ENCODE measurements at regions not wholly inside any gene's neighbourhood (a gene's known extent, or its start where the extent isn't known, plus 50 kb on each side); places are given as distances from the start of the nearest gene placed in this dataset.

DNA sequence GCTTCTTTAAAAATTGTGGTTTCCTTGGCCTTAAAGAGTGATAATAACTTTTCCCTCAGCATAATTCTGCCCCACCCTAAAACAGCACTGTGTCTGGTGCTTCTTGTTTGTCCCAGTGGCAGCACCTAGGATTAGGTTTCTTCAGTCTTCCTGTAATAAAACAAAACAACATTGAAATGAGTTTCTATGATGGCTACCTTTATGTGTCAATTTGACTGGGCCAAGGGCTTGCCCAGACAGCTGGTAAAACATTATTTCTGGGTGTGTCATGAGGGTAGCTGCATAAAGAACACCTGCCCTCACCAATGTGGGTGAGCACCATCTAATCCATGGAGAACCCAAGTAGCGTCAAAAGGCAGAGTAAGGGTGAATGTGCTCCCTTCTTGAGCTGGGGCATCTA, 117.8 kb downstream of the QRSL1 start:
- DNase-seq (ENCODE audit: low spot score): no peak

DNA sequence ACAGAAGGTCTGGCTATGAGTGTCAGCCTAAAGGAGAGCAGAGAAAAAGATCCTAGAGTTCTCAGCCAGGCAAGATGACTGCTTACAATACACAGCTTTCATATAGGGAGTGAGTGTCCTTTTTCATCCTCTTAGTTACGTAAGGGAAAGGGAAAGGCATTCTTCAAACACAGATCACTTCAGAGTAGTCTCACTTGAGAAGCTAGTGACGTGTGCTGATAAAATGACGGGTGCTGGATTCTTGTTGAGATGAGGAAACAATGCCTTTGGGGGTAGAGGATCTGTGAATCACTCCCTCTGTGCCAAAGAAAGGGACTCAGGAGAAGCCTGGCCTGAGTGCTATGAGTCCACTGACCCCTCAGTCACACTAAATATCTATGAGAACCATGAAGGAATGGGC, 117.3 kb downstream of the QRSL1 start:
- peak; percentile 50 for DNase-seq (ENCODE audit: low spot score)

DNA sequence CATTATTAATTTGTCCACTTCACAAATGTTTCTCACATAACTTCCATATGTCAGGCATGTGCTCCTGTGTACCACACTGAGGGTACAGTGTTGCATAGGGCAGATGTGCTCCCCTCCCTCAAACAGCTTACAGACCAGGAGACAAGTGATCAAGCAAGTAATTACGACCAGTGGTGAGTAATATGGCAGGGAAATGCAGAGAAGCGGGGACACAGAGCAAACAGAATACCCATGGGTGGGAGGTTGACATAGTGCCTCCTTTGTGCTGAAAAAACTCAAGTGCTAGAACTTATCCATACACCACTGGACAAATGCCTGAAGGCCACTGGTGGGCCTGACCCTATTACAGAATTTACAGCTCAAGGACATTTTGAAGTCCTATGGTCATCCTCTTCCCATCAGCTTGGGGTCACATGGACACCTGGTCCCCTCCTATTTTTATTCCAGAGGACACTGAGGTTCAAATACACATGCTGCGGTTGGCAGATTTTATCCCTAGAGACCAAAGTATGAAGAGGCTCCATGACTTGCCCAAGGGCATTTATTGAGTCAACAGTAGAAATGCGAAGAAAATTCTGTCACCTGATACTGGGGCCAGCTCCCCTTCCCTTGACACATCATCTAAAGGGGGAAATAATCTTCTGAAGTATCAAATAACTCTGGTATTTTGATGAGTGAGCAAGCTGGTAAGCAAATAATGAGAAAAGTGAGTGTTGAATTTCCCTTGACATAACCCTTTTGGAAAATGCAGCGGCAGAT, 116.6 kb downstream of the QRSL1 start:
- DNase-seq (ENCODE audit: low spot score): no peak

DNA sequence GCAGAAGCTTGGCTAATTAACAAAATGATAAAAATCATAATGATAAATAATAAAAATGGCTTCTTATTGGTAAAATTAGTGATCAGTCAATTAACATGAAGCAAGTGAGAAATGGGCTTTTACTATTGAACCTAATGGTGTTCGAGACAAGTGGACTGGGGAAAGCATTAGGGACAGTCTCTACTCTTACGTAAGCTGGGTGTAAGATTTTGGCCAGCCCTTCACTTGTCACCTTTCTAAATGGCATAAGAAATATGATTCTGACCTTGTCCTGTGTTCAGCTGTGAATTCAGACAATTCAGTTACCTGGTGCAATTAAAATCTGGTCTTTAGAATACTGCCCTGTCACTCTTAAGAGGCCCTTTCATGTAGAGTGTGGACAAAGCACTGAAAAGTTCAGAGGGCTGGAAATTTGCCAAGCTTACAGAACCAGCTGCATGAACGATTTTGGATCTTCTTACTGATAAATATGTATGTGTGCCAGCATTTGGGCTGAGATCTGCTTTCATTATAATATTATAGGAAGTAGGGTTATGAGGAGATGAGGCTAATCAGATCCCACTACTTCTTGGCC, 115.9 kb downstream of the QRSL1 start:
- no peak for DNase-seq (ENCODE audit: low spot score)

DNA sequence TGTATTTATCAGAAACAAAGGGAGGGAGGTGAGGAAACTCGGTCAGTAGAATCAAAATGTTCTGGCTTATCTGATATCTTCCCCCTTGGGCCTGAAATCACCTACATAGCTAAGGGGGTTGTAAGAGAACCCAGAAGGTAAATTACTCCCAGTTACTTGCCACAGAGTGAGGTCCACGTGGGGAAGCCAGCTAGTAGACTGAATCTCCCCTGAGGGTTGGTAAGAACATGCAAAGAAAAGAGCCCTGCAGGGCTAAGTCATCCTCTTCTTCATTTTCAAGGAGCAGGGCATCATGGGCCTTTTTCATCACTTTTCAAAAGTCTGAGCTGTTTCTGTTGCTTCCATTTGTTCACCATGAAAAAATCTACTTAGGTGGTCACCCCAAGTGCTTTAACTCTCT, 115.4 kb downstream of the QRSL1 start:
- DNase-seq (ENCODE audit: low spot score): no peak

DNA sequence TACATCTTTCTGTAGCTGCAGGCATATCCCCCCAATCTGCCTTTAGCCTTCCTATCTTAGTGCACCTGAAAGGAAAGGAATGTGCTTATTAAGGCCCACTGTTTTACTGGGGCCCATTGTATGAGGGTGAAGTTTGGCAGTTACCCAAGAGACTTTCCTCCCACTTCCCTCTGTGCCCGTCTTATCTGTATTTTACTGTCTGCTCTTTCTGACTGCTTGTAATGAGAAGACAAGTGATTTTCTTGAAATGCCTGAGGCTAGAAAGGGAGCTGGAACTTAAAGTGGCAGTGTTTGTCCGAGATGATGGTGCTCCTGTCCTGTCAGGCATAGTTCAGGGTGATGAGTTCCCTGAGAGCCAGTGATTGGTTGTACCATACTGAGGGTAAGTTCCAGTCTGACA, 114.7 kb downstream of the QRSL1 start:
- peak; percentile 58 for DNase-seq (ENCODE audit: low spot score)

DNA sequence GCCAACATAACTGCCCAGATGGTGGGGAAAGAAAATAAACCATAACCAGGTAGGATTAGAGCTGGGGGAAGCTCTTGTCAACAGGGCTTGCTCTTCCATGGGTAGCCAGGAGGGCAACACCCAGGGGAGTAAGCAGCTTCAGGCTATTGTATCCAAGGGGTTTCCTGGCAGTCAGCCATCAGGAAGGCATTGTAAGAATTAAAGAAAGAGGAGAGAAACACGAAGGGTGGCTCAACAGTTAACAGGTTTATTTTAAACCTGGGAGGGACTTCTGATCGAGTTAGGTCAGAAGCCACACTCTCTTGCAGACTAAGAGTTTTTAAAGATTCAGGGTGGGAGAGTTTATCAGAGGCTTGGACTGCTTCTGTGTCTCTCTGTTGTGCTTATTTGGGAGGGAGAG, 114.2 kb downstream of the QRSL1 start:
- peak; percentile 74 for DNase-seq (ENCODE audit: low spot score)

DNA sequence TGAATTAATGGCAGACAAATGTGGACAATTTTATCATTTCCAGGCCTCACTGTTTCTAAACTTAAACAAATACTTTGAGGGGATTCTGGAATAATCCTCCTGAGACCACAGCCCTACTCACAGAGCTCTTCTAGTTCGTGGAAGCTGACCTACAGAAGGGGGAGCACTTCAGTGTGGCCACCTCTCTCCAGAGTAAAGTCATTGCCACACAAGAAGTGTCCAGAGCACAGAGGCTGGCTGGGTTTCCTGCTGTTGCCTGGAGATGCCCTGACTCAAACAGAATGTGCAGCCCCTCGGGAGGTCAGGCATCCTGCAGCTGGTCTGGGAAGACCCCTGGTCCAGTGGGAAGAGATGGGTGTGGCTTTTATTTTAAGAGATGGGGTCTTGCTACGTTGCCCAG, 110.9 kb downstream of the QRSL1 start:
- no peak for DNase-seq (ENCODE audit: low spot score)

DNA sequence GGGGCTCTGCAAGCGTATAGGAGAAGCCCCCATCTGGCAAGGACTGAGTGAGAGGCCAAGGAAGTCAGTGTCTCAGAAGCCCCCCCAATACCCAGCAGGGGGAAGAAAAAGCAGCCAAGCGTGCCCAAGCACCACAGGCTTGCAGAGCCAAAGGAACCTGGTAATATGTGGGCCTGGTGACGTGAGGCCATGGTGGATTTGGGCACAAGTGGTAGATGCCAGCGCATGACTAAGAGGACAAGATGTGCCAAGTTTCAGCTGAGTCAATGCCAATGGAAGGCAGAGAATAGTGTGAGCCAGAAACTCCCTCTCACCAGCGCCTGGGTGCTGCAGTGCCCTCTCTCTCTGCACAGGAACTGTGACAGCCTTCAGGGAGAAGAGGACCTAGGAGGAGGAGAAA, 110.0 kb downstream of the QRSL1 start:
- no peak for DNase-seq (ENCODE audit: low spot score)

DNA sequence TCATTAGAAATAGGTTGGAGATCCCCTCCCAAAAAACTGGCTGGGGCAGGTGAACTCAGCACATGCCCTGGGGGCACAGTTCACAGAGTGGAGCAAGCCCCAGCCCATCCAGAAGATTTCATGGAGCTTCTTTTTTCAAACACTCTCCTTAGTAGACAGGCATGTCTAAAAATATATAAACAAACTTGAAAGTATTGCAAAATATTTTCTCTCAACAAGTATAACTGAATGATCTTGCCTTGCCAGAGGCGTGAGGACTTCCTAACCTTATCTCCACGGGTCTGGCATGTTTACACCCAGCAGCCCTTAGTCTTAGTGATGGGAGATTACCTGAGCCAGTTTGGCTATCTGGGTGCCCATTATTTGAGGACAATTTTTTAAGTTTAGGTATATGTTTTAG, 107.1 kb downstream of the QRSL1 start:
- DNase-seq (ENCODE audit: low spot score): no peak

DNA sequence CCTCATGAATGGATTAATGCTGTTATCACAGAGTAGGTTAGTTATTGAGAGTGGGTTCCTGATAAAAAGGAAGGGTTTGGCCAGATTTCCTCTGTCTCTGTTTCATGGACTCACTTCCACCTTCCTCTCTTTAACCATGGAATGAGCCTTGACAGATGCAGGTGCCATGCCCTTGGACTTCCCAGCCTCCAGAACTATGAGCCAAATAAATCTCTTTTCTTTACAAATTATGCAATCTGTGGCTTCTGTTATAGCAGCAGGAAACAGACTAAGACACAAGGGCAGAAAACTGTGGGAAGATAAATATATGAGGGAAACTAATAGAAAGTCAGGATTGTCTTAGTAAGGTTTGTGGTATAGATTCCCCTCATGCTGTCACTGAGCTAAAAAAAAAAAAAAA, 106.5 kb downstream of the QRSL1 start:
- DNase-seq (ENCODE audit: low spot score): no peak

DNA sequence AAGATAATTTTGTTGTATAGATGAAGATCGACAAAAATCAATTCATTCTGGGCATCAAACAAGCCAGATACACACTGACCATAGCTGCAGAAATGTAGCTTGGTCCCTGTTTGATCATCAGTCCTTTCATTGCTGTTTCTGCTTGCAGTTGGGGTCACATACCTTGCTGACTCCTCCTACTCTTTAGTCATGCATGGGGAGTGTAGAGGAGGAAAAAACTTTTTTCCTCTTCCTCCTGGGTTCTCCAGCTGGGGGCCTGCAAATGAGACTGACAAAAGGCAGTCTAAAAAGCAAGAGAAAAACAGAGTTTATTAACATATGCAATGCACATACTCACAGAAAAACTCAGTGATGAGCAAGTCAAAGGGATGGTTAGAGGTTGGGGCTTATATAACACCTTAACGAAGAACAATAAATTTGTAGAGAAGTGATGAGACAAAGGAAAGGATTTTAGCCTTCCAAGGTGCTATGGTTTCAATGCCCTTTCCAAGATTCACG, 105.8 kb downstream of the QRSL1 start:
- no peak for DNase-seq (ENCODE audit: low spot score)

DNA sequence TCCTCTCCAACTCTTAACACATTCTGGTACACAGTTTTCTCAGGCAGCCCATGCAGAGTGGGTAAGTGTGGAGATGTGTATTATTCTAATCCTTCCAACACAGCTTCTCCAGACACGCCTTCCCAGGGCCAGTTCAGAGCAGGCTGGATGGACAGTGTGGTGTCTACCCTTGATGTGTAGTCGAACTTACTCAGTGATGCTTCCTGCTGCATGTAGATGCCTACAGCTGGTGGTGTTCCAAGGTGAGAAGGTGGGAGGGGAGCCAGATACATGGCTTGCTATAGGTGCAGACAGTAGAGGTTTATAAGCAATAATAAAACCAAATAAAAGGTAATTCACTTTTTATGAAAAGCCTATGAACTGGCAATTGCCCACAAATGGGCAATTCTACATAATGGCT, 104.0 kb downstream of the QRSL1 start:
- no peak for DNase-seq (ENCODE audit: low spot score)

DNA sequence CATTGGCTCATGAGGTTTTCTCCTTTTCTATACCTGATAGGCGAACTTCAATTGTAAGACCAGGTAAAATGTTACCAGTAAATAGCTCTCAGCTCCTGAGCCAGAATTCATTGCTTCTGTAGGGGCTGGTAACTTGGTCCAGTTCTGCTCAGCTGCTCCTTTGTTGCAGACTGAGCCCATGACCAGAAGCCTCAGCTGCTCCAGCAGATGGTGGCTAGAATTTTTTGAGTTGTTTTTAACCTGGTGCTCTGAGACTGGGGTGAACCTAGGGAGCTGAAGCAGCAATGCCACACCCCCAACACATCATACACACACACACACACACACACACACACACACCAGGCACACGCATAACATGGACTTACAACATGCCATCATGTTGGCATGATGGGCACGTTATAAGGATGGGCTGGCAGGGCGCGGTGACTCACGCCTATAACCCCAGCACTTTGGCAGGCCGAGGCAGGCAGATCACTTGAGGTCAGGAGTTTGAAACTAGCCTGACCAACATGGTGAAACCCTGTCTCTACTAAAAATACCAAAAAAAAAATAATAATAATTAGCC, 103.1 kb downstream of the QRSL1 start:
- DNase-seq (ENCODE audit: low spot score): no peak

DNA sequence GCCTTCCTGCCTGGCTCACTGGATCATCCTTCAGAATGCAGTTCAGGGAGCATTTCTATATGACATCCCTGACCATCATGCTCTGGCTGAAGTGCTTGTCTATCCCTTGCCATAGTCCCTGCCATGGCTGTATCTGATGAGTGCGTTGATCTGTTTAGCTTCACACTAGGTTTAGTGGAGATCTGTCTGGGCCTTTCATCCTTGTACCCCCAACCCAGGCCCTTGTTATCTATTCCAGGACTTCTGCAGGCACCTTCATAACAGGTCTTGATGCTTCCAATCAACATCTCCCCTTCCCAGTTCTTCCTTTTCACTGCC, 102.4 kb downstream of the QRSL1 start:
- DNase-seq (ENCODE audit: low spot score): no peak

DNA sequence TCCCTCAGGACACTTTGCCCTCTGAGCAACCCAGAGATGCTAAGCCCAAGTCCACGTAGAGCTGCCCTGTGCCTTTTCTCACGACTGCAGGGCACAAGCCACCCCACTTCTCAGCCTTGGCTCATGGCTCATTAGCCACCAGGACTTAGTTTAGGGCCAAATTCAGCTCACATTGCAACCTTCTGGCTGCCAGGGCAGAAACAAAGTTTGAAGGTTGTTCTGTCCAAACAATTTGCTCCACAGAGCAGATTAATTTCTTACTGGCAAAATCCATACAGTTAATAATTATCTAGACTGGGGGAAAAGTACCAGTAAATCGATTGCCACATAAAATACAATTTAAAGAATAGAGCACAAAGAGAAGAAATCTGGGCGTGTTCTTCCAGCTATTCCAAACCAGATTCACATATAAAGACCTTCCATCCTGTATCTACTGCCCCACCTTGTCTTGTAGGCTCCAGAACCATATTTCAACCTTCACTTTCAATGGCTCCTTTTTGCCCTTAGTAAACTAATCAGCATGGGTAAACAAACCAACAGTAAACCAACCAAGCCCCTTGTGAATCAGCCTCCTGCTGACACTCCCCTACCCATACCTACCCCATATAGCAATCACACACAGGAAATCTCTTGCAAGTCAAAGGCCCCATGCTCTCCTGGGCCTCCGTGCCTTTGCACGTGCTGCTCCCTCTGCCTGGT, 101.9 kb downstream of the QRSL1 start:
- peak; percentile 69 for DNase-seq (ENCODE audit: low spot score)

DNA sequence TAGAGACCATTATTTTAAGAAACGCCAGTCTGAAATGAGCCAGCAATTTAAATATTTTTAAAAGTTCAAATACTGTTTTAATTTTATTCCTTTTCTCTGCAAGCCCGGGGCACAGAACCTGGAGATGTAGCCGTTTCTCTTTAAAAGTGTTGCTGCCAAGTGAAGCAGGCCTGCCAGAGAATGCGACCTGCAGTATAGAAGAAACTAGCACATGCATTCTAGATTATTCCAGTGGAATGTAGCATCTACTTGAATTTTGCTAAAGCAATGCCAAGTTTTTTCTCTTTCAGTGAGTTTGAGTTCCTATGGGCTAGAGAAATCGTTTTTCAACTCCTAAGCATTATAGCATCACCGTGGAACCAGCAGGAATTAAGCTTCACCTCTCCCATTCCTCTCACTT, 101.3 kb downstream of the QRSL1 start:
- DNase-seq (ENCODE audit: low spot score): no peak

DNA sequence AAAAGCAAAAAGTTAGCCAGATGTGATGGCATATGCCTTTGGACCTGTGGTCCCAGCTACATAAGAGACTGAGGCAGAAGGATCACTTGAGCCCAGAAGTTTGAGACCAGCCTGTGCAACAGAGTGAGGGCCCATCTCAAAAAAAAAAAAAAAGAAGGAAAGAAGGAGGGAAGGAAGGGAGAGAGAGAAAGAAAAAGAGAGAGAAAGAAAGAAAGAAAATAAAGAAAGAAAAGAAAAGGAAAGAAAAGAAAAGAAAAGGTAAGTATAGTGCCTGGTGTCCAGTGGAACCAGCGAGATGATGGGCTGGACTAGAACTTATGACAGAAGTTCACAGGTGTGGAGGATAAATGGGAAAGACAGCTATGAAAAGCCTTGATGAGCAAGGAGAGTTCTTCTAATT, 100.9 kb downstream of the QRSL1 start:
- no peak for DNase-seq (ENCODE audit: low spot score)

DNA sequence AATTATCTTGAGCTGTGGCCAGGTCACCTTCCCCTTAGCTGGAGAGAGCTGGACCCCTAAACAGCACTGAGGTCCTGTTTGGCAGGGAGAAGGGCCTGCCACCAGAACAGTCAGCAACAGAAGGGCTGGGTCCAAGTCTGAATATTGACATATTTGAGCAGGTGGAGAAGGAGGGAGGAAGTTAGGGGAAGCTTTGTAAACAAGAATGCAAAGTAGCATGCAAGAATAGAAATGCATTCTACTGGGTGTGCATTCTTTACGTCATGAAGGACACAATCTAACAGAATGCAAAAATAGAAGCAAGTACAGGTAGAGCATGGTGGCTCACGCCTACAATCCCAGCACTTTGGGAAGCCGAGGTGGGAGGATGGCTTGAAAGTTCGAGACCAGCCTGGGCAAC, 100.5 kb downstream of the QRSL1 start:
- no peak for DNase-seq (ENCODE audit: low spot score)

DNA sequence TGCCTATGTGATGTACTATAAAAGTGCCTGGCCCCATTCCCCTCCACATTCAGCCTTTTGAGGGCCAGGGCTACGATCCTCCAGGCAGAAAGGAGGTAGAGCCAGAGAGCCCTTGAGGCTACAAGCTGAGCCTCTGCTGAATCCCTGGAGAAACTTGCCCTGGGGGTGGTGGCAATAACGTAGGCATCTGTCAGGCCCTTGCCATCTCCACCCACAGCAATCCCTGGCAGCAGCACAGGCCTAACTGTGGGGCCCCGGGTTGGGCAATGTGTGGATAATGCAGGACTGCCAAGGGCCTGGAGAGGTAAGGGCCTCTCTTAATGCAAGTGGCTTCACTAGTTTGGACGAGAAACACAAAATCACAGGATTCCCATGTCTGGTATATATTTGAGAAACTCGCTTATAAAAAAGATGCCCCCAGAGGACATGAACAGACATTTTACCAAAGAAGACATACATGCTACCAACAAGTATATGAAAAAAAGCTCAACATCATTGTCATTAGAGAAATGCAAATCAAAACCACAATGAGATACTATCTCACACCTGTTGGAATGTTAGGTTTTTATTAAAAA, 99.0 kb downstream of the QRSL1 start:
- no peak for DNase-seq (ENCODE audit: low spot score)

DNA sequence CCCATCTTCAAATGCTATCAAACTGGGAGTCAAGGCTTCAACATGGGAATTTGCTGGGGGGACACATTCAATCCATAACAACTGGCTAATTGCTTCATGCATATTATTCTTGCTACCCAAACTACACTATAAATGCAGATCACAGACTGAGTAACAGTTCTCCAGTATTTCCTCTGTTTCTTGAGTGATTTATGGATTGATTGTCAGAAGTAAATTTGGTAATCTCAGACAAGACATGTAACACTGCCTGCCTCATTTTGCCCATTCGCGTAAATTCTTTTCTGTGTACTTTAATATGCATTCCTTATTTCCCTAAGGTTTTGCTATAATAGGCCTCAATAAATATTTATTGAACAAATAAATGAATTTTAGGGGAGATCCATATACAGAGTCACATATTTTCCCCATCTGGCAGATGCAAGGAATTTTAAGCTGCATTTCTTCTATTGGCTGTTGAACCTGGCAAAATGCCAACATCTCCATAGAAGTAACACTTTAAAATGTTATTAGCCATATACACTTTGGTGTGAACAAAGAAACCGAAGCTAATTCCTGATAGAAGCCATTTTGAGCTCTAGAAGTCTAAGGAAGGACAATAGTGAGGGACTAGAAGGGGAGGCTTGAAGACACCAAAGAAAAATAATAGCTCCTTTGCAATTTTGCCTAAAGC, 98.2 kb downstream of the QRSL1 start:
- DNase-seq (ENCODE audit: low spot score): no peak

DNA sequence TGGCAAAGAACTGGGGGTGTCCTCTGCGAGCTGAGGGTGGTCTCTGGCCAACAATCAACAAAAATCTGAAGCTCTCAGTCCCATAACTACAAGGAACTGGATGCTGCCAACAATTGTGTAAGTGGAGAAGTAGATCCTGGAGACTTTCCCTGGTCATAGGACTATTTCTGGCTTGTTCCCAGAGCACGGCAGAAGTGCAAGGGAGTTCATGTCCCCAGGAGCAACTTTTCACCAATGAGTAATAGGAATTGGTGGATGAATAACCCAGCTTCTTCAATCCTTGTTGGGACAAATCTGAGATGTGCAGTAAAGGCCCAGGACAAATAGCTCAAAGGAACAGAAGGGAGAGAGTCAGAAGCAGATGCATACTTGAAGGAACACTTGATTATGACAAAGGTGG, 95.5 kb downstream of the QRSL1 start:
- DNase-seq (ENCODE audit: low spot score): no peak

All from HT-29 (cell line).